ENCODE measurements at regions not wholly inside any gene's neighbourhood (a gene's known extent, or its start where the extent isn't known, plus 50 kb on each side); places are given as distances from the start of the nearest gene placed in this dataset.

- Histone ChIP-seq H3K9me3 (ENCODE audit: low read length) (no peaks in the 10 kb centered on the region), H4K20me1 (ENCODE audit: insufficient read depth, low read length) (no peaks in the 10 kb centered on the region), H3K4me2 (ENCODE audit: low read length) (no peak overlapping the region), H3K36me3 (ENCODE audit: insufficient read depth, low read length) (no peaks in the 10 kb centered on the region), H3K9me2 (ENCODE audit: insufficient read depth, low read length) (no peaks in the 10 kb centered on the region), H3K4me1 (ENCODE audit: insufficient read depth, low read length, poor library complexity, severe bottlenecking) (no peaks in the 10 kb centered on the region), H3K27ac (ENCODE audit: low read depth, low read length, poor library complexity, severe bottlenecking) (no peak overlapping the region), H3K4me3 (ENCODE audit: low read depth, low read length, poor library complexity, severe bottlenecking) (no peak overlapping the region), H2AFZ (ENCODE audit: low read length) (no peak overlapping the region), H3K79me2 (ENCODE audit: insufficient read depth, low read depth, low read length) (no peaks in the 10 kb centered on the region)
- BruUV-seq (replicated peaks), result no TSS peak
- no peak for DNase-seq (ENCODE audit: low spot score)
- TF ChIP-seq EZH2phosphoT487 (IDR thresholded peaks at IDR 0.05; ENCODE audit: borderline replicate concordance, low read depth, low read length), result no peak
- TF ChIP-seq, protein P1, sequence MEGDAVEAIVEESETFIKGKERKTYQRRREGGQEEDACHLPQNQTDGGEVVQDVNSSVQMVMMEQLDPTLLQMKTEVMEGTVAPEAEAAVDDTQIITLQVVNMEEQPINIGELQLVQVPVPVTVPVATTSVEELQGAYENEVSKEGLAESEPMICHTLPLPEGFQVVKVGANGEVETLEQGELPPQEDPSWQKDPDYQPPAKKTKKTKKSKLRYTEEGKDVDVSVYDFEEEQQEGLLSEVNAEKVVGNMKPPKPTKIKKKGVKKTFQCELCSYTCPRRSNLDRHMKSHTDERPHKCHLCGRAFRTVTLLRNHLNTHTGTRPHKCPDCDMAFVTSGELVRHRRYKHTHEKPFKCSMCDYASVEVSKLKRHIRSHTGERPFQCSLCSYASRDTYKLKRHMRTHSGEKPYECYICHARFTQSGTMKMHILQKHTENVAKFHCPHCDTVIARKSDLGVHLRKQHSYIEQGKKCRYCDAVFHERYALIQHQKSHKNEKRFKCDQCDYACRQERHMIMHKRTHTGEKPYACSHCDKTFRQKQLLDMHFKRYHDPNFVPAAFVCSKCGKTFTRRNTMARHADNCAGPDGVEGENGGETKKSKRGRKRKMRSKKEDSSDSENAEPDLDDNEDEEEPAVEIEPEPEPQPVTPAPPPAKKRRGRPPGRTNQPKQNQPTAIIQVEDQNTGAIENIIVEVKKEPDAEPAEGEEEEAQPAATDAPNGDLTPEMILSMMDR (conservative IDR thresholded peaks at IDR 0.05; ENCODE audit: low read length), result no peak
- CTCF ChIA-PET (ENCODE audit: unreplicated experiment), result no interaction called here
- POLR2A ChIA-PET, result no interaction called here
- intact Hi-C loops (cut with micrococcal nuclease; ENCODE audit: unreplicated experiment), result no loop called here
Observed at GRCh38 chr4:67080046-67080557, 465.2 kb downstream of the CENPC start.

- no peaks in the 10 kb centered on the region for H3K9me3 ChIP-seq (ENCODE audit: low read length)
- no TSS peak for BruUV-seq (replicated peaks)
- ChIA-PET POLR2A (no interaction called here), CTCF (ENCODE audit: unreplicated experiment) (no interaction called here)
- H3K27ac ChIP-seq (ENCODE audit: low read depth, low read length, poor library complexity, severe bottlenecking), result no peak overlapping the region
- no peaks in the 10 kb centered on the region for H3K9me2 ChIP-seq (ENCODE audit: insufficient read depth, low read length)
- no peaks in the 10 kb centered on the region for H3K36me3 ChIP-seq (ENCODE audit: insufficient read depth, low read length)
- H4K20me1 ChIP-seq (ENCODE audit: insufficient read depth, low read length), result no peaks in the 10 kb centered on the region
- H2AFZ ChIP-seq (ENCODE audit: low read length), result no peak overlapping the region
- H3K4me3 ChIP-seq (ENCODE audit: low read depth, low read length, poor library complexity, severe bottlenecking), result no peak overlapping the region
- no peaks in the 10 kb centered on the region for H3K79me2 ChIP-seq (ENCODE audit: insufficient read depth, low read depth, low read length)
- intact Hi-C loops (cut with micrococcal nuclease; ENCODE audit: unreplicated experiment), result no loop called here
- H3K4me1 ChIP-seq (ENCODE audit: insufficient read depth, low read length, poor library complexity, severe bottlenecking), result no peaks in the 10 kb centered on the region
- H3K4me2 ChIP-seq (ENCODE audit: low read length), result no peak overlapping the region
- TF ChIP-seq, protein P1 (conservative IDR thresholded peaks at IDR 0.05; ENCODE audit: low read length), result no peak
- TF ChIP-seq EZH2phosphoT487 (IDR thresholded peaks at IDR 0.05; ENCODE audit: borderline replicate concordance, low read depth, low read length), result no peak
- no peak for DNase-seq (ENCODE audit: low spot score)
Observed at GRCh38 chr4:67071641-67072040, 473.7 kb downstream of the CENPC start.

DNA sequence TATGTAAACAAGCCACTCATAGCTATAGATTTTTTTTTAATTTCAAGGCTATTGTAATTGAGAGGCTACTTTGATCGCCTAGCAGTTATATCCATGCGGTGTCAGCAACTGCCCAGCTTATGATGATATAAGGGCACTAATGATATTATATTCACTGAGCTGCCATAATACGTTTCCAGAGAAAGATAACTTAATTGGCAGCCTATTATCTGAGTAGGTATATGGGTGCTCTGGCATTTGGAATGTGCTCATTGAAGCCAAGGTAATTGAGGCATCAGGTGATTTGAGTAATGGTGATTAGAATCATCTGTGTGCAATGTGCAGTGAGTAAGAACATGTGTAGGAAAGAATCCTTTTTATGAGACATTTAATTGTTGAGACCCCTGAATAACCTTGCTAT, 490.0 kb downstream of the CENPC start:
- Histone ChIP-seq H3K4me3 (ENCODE audit: low read depth, low read length, poor library complexity, severe bottlenecking) (no peak overlapping the region), H3K79me2 (ENCODE audit: insufficient read depth, low read depth, low read length) (no peaks in the 10 kb centered on the region), H3K36me3 (ENCODE audit: insufficient read depth, low read length) (no peaks in the 10 kb centered on the region), H2AFZ (ENCODE audit: low read length) (no peak overlapping the region), H4K20me1 (ENCODE audit: insufficient read depth, low read length) (no peaks in the 10 kb centered on the region), H3K4me2 (ENCODE audit: low read length) (no peak overlapping the region), H3K9me3 (ENCODE audit: low read length) (no peaks in the 10 kb centered on the region), H3K27ac (ENCODE audit: low read depth, low read length, poor library complexity, severe bottlenecking) (no peak overlapping the region), H3K4me1 (ENCODE audit: insufficient read depth, low read length, poor library complexity, severe bottlenecking) (no peaks in the 10 kb centered on the region), H3K9me2 (ENCODE audit: insufficient read depth, low read length) (no peaks in the 10 kb centered on the region)
- DNase-seq (ENCODE audit: low spot score), result no peak
- BruUV-seq (replicated peaks), result no TSS peak
- no peak for TF ChIP-seq EZH2phosphoT487 (IDR thresholded peaks at IDR 0.05; ENCODE audit: borderline replicate concordance, low read depth, low read length)
- TF ChIP-seq, protein P1 (conservative IDR thresholded peaks at IDR 0.05; ENCODE audit: low read length), result no peak
- CTCF ChIA-PET (ENCODE audit: unreplicated experiment), result no interaction called here
- POLR2A ChIA-PET, result interaction anchor here (0.7 kb wide), 2 partner anchors 23 to 355 kb away, joined by 3 read pairs; no protein-coding TSS in a partner anchor
- intact Hi-C loops (cut with micrococcal nuclease; ENCODE audit: unreplicated experiment), result no loop called here

All from OCI-LY7 (cell line).